CD4-positive, alpha-beta T cell (primary cell): ENCODE measurements at regions not wholly inside any gene's neighbourhood (a gene's known extent, or its start where the extent isn't known, plus 50 kb on each side); places are given as distances from the start of the nearest gene placed in this dataset.
"Not testable (repeated sequence)": the region's sequence is repeated elsewhere in the genome, so short reads cannot be mapped to it uniquely, and the experiment has no call there.

ENCODE experiments used
- ATAC-seq: fragments of 200-7000 bp; cut with Tn5 transposase; one replicate; pipeline ENCODE4 v1.10.0; 2022; ENCODE audit warnings: mild to moderate bottlenecking; ENCODE audit not compliant: poor library complexity
- CTCF ChIA-PET: fragments of 350-600 bp; sonication (Branson Sonifier 250); formaldehyde crosslinking; loops from one replicate; lab custom pipeline; 2021; ENCODE audit warnings: antibody characterized with exemption, inconsistent platforms; lab: Charles Lee
- POLR2A ChIA-PET: fragments of 350-600 bp; sonication (Branson Sonifier 250); formaldehyde crosslinking; loops from one replicate; lab custom pipeline; 2021; ENCODE audit warnings: antibody characterized with exemption, inconsistent platforms; lab: Charles Lee
- DNase-seq, 14 experiments: peaks; one replicate each; pipeline ENCODE4 v3.0.0-alpha.2; 2013 to 2020; ENCODE audit warnings: mixed read lengths in 2 of 14
- H3K27ac ChIP-seq, 2 donors: one replicate each; pipeline versions ENCODE4 v1.5.1 to v1.7.0; 2013; ENCODE audit warnings: low read length in 2 of 2, low read depth in 1 of 2, mild to moderate bottlenecking in 1 of 2
- H3K27me3 ChIP-seq, 2 experiments: 1 replicate in 1 of 2; 2 replicates in 1 of 2; pipeline versions ENCODE4 v1.6.1 to v1.7.0; 2013; ENCODE audit warnings: low read length in 2 of 2, control low read depth in 1 of 2, mild to moderate bottlenecking in 1 of 2, moderate library complexity in 1 of 2; ENCODE audit not compliant: insufficient read depth in 2 of 2, control insufficient read depth in 1 of 2
- H3K36me3 ChIP-seq: one replicate; pipeline ENCODE4 v1.6.1; 2013; ENCODE audit warnings: low read length, control low read depth; ENCODE audit not compliant: insufficient read depth
- H3K4me1 ChIP-seq: one replicate; pipeline ENCODE4 v1.6.1; 2013; ENCODE audit warnings: low read length, control low read depth; ENCODE audit not compliant: insufficient read depth
- H3K4me3 ChIP-seq: one replicate; pipeline ENCODE4 v1.5.1; 2013; ENCODE audit warnings: mild to moderate bottlenecking, low read length, moderate library complexity
- H3K9me3 ChIP-seq, 2 experiments: 1 replicate in 1 of 2; 2 replicates in 1 of 2; pipeline versions ENCODE4 v1.6.1 to v1.7.0; 2013; ENCODE audit warnings: low read length in 2 of 2, mild to moderate bottlenecking in 2 of 2, control low read depth in 1 of 2, moderate library complexity in 1 of 2; ENCODE audit not compliant: control insufficient read depth in 1 of 2, insufficient read depth in 1 of 2
- H3K27ac Mint-ChIP-seq: one replicate; pipeline ENCODE4 v1.8.0; 2020; ENCODE audit warnings: mixed read lengths
- H3K27me3 Mint-ChIP-seq: one replicate; pipeline ENCODE4 v1.8.0; 2021; ENCODE audit warnings: mixed read lengths
- H3K36me3 Mint-ChIP-seq: one replicate; pipeline ENCODE4 v1.8.0; 2021; ENCODE audit warnings: low read depth, mixed read lengths
- H3K4me1 Mint-ChIP-seq: one replicate; pipeline ENCODE4 v1.8.0; 2021; ENCODE audit warnings: low read depth, mixed read lengths
- H3K4me3 Mint-ChIP-seq: one replicate; pipeline ENCODE4 v1.8.0; 2020; ENCODE audit warnings: mild to moderate bottlenecking, mixed read lengths
- H3K9me3 Mint-ChIP-seq: one replicate; pipeline ENCODE4 v1.8.0; 2020; ENCODE audit warnings: mixed read lengths
- intact Hi-C, 2 experiments: fragments of 100-400 bp; cut with DNase I in 1 of 2; cut with micrococcal nuclease in 1 of 2; formaldehyde crosslinking; loops; one replicate each; pipeline versions ENCODE4 v1.15.1 to v1.9.0; 2023 to 2025; cut with DNase I, micrococcal nuclease
- TF ChIP-seq, protein P1 (sequence below): fragments of 200-600 bp; IDR thresholded peaks from one replicate; pipeline ENCODE4 v1.8.0; 2022; ENCODE audit warnings: antibody characterized with exemption, mild to moderate bottlenecking

DNA sequence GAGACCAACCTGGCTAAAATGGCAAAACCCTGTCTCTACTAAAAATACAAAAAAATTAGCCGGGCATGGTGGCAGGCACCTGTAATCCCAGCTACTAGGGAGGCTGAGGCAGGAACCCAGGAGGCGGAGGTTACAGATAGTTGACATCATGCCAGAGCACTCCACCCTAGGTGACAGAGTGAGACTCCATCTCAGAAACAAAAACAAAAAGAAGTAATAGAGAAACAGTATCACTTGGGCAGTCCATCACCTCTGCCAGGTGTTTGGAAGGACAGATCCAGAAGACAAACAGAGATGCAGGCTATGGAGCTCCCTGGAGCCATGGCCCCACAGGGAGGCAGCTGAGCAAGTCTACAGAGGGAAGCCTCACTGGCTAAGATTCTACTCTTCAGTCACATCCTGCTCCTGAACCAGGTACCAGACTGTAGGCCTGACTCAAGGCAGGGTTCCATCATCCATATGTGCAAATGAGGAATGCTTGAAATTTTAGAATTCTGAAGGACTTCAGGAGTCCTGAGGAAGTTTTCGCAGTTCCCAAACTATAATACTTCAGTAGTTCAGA lies 81.4 kb upstream of the CPEB2 start:
- Mint-ChIP-seq H3K4me1 (no peaks in the 10 kb centered on the region), H3K9me3 (no peaks in the 10 kb centered on the region), H3K27ac (no peak overlapping the region), H3K4me3 (no peak overlapping the region), H3K36me3 (no peaks in the 10 kb centered on the region), H3K27me3 (peaks cover 4% of the 10 kb centered on the region)
- intact Hi-C loops, result no loop called here
- TF ChIP-seq, protein P1, sequence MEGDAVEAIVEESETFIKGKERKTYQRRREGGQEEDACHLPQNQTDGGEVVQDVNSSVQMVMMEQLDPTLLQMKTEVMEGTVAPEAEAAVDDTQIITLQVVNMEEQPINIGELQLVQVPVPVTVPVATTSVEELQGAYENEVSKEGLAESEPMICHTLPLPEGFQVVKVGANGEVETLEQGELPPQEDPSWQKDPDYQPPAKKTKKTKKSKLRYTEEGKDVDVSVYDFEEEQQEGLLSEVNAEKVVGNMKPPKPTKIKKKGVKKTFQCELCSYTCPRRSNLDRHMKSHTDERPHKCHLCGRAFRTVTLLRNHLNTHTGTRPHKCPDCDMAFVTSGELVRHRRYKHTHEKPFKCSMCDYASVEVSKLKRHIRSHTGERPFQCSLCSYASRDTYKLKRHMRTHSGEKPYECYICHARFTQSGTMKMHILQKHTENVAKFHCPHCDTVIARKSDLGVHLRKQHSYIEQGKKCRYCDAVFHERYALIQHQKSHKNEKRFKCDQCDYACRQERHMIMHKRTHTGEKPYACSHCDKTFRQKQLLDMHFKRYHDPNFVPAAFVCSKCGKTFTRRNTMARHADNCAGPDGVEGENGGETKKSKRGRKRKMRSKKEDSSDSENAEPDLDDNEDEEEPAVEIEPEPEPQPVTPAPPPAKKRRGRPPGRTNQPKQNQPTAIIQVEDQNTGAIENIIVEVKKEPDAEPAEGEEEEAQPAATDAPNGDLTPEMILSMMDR, result no peak
- H3K27me3 ChIP-seq, result no peaks in the 10 kb centered on the region
- H3K36me3 ChIP-seq, result no peaks in the 10 kb centered on the region
- no peak overlapping the region for H3K27ac ChIP-seq
- POLR2A ChIA-PET, result interaction anchor here (1.1 kb wide), 1 partner anchor 84 kb away, joined by 4 read pairs; no protein-coding TSS in a partner anchor
- no peaks in the 10 kb centered on the region for H3K9me3 ChIP-seq
- no peak overlapping the region for H3K4me3 ChIP-seq
- ATAC-seq, result peak; percentile 47
- peak in 2 of 14 experiments; percentile 7 to 27 for DNase-seq
- H3K4me1 ChIP-seq, result no peaks in the 10 kb centered on the region
- CTCF ChIA-PET, result no interaction called here

DNA sequence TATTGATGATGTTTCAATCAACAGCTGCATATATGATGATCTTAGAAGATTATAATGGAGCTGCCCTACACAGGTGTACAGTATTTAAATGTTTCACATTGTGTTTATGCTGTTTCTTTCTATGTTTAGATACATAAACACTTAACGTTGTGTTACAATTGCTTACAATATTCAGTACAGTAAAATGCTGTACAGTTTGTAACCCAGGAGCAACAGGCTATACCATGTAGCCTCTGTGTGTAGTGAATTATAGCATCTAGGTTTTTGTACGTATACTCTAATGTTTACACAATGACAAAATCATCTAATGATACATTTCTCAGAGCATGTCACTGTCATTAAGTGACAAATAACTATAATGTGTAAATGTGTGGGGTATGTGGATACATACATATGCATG lies 80.5 kb upstream of the CPEB2 start:
- H3K36me3 Mint-ChIP-seq, H3K27ac ChIP-seq, H3K4me1 ChIP-seq, H3K27me3 ChIP-seq, H3K27ac Mint-ChIP-seq, H3K9me3 ChIP-seq, H3K4me3 ChIP-seq, H3K9me3 Mint-ChIP-seq, H3K4me1 Mint-ChIP-seq, intact Hi-C loops, H3K27me3 Mint-ChIP-seq, H3K36me3 ChIP-seq, H3K4me3 Mint-ChIP-seq, CTCF ChIA-PET: not testable (repeated sequence)
- peak in 1 of 14 experiments; percentile 13 for DNase-seq
- peak; percentile 22 for ATAC-seq
- POLR2A ChIA-PET, result interaction anchor here (0.9 kb wide), 1 partner anchor 81 kb away, joined by 3 read pairs; no protein-coding TSS in a partner anchor

DNA sequence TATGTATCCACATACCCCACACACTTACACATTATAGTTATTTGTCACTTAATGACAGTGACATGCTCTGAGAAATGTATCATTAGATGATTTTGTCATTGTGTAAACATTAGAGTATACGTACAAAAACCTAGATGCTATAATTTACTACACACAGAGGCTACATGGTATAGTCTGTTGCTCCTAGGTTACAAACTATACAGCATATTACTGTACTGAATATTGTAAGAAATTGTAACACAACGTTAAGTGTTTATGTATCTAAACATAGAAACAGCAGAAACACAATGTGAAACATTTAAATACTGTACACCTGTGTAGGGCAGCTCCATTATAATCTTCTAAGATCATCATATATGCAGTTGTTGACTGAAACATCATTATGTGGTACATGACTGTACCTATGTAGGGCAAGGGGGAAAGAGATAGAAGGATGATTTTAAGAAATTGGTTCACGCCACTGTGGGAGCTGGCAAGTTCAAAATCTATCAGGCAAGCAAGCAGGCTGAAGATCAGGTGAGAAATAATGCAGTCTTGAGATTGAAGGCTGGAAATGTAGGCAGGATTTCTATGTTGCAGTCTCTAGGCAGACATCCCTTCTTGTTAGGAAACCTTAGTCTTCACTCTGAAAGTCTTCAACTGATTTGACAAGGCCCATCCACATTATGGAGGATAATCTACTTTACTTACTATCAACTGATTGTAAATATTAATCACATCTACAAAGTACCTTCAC lies 78.0 kb upstream of the CPEB2 start:
- Histone ChIP-seq H3K4me1 (no peaks in the 10 kb centered on the region), H3K9me3 (no peaks in the 10 kb centered on the region), H3K36me3 (no peaks in the 10 kb centered on the region), H3K4me3 (no peak overlapping the region), H3K27ac (no peak overlapping the region), H3K27me3 (no peaks in the 10 kb centered on the region)
- intact Hi-C loops, result loop anchor here in 1 of 2 experiments (2.0 kb wide), 1 partner anchor 79 kb away; the partner anchor contains the start of gene CPEB2
- Mint-ChIP-seq H3K9me3 (no peaks in the 10 kb centered on the region), H3K27me3 (no peaks in the 10 kb centered on the region), H3K27ac (no peak overlapping the region), H3K4me3 (no peak overlapping the region), H3K36me3 (no peaks in the 10 kb centered on the region), H3K4me1 (no peaks in the 10 kb centered on the region)
- TF ChIP-seq, protein P1, result no peak
- ChIA-PET CTCF (no interaction called here), POLR2A (interaction anchor here (0.7 to 1.4 kb wide), 3 partner anchors 47 to 79 kb away, joined by 3 to 7 read pairs (median 5); no protein-coding TSS in a partner anchor)
- peak; percentile 37 for ATAC-seq
- DNase-seq, result peak in 1 of 14 experiments; percentile 22
